Tibial nerve (tissue), 4 donors: ENCODE measurements at regions not wholly inside any gene's neighbourhood (a gene's known extent, or its start where the extent isn't known, plus 50 kb on each side); places are given as distances from the start of the nearest gene placed in this dataset.

Source experiments
- DNase-seq, 2 donors: peaks; one replicate each; pipeline ENCODE4 v3.0.0-alpha.2; 2019; ENCODE audit warnings: low spot score in 2 of 2
- H3K27ac ChIP-seq, 4 donors: fragments of 200-600 bp; sonication (generic) in 3 of 4; one replicate each; pipeline ENCODE4 v1.5.1; 2017 to 2019; ENCODE audit warnings: mild to moderate bottlenecking in 1 of 4
- H3K27me3 ChIP-seq, 2 donors: fragments of 200-600 bp; sonication (generic) in 1 of 2; one replicate each; pipeline versions ENCODE4 v1.5.1 to v1.6.0; 2017 to 2019
- H3K36me3 ChIP-seq, 3 donors: fragments of 200-600 bp; sonication (generic); one replicate each; pipeline ENCODE4 v1.5.1; 2018 to 2019
- H3K4me1 ChIP-seq, 4 donors: fragments of 200-600 bp; sonication (generic) in 3 of 4; one replicate each; pipeline ENCODE4 v1.5.1; 2017 to 2019
- H3K4me3 ChIP-seq, 4 donors: fragments of 200-600 bp; sonication (generic) in 3 of 4; one replicate each; pipeline ENCODE4 v1.5.1; 2017 to 2019; ENCODE audit warnings: mild to moderate bottlenecking in 1 of 4, moderate library complexity in 1 of 4
- H3K9me3 ChIP-seq, 4 donors: fragments of 200-600 bp; sonication (generic) in 3 of 4; one replicate each; pipeline ENCODE4 v1.5.1; 2017 to 2019
- EP300 ChIP-seq, 2 donors: sonication (generic); formaldehyde crosslinking; IDR thresholded peaks; one replicate each; pipeline ENCODE4 v1.6.1; 2017; ENCODE audit warnings: antibody characterized with exemption in 2 of 2, mild to moderate bottlenecking in 1 of 2
- POLR2A ChIP-seq, 2 donors: fragments of 450-650 bp; IDR thresholded peaks; one replicate each; pipeline ENCODE4 v1.6.1; 2017; ENCODE audit warnings: antibody characterized with exemption in 2 of 2, mild to moderate bottlenecking in 2 of 2, moderate library complexity in 2 of 2
- WGBS, 2 donors: methylation state at CpG; one replicate each; pipeline ENCODE4 v1.1.5; 2018; 5-methylcytosine and 5-hydroxymethylcytosine counted together
- TF ChIP-seq, protein P1 (sequence below), 5 experiments: fragments of 200-600 bp in 3 of 5; fragments of 450-650 bp in 2 of 5; sonication (generic) in 3 of 5; IDR thresholded peaks; one replicate each; pipeline ENCODE4 v1.5.1; 2016 to 2019; ENCODE audit warnings: antibody characterized with exemption in 5 of 5, mild to moderate bottlenecking in 3 of 5, moderate library complexity in 2 of 5

- WGBS, 2 donors = 81 to 82% methylated on average over 8 of the region's 8 CpGs
- H3K27ac ChIP-seq = no peak overlapping the region
- no peaks in the 10 kb centered on the region for H3K9me3 ChIP-seq
- no peak for DNase-seq
- no peak overlapping the region for H3K4me3 ChIP-seq
- TF ChIP-seq POLR2A (IDR thresholded peaks at IDR 0.05) (no peak), EP300 (IDR thresholded peaks at IDR 0.05) (no peak)
- TF ChIP-seq, protein P1, sequence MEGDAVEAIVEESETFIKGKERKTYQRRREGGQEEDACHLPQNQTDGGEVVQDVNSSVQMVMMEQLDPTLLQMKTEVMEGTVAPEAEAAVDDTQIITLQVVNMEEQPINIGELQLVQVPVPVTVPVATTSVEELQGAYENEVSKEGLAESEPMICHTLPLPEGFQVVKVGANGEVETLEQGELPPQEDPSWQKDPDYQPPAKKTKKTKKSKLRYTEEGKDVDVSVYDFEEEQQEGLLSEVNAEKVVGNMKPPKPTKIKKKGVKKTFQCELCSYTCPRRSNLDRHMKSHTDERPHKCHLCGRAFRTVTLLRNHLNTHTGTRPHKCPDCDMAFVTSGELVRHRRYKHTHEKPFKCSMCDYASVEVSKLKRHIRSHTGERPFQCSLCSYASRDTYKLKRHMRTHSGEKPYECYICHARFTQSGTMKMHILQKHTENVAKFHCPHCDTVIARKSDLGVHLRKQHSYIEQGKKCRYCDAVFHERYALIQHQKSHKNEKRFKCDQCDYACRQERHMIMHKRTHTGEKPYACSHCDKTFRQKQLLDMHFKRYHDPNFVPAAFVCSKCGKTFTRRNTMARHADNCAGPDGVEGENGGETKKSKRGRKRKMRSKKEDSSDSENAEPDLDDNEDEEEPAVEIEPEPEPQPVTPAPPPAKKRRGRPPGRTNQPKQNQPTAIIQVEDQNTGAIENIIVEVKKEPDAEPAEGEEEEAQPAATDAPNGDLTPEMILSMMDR (IDR thresholded peaks at IDR 0.05) = no peak
- peaks cover 0 to 5% (median 0%) of the 10 kb centered on the region in 4 donors for H3K4me1 ChIP-seq
- H3K27me3 ChIP-seq = no peaks in the 10 kb centered on the region
- no peaks in the 10 kb centered on the region for H3K36me3 ChIP-seq
Observed at GRCh38 chr3:194843556-194843955, 157.9 kb downstream of the FAM43A start.

DNA sequence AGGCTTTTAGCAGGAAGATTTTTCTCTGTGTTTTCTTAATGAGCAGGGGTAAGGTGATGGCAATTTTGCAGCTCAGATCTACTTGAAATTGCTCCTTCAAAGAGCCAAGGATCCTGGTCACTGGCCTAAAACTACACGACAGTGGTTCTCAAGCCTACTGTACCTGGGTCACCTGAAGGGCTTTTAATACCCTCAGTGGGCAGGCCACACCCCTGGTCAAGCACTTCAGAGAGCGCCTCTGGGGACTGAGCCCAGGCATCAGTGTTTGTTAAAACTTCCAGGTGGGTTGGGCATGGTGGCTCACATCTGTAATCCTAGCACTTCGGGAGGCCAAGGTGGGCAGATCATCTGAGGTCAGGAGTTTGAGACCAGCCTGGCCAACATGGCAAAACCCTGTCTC lies 158.4 kb downstream of the FAM43A start:
- 86 to 95% methylated on average over 3 of the region's 3 CpGs for WGBS, 2 donors
- Histone ChIP-seq H3K4me3 (no peak overlapping the region), H3K27me3 (no peaks in the 10 kb centered on the region), H3K36me3 (no peaks in the 10 kb centered on the region), H3K4me1 (peaks cover 0 to 5% (median 0%) of the 10 kb centered on the region in 4 donors), H3K9me3 (no peaks in the 10 kb centered on the region), H3K27ac (no peak overlapping the region)
- no peak for DNase-seq
- TF ChIP-seq POLR2A (IDR thresholded peaks at IDR 0.05) (no peak), EP300 (IDR thresholded peaks at IDR 0.05) (no peak)
- TF ChIP-seq, protein P1 (IDR thresholded peaks at IDR 0.05) = no peak

GRCh38 chr3:194849166-194849875 lies 163.6 kb downstream of the FAM43A start:
- Histone ChIP-seq H3K27ac (no peak overlapping the region), H3K4me3 (no peak overlapping the region), H3K4me1 (no peaks in the 10 kb centered on the region), H3K9me3 (no peaks in the 10 kb centered on the region), H3K27me3 (no peaks in the 10 kb centered on the region), H3K36me3 (no peaks in the 10 kb centered on the region)
- TF ChIP-seq, protein P1 (IDR thresholded peaks at IDR 0.05) = no peak
- TF ChIP-seq EP300 (IDR thresholded peaks at IDR 0.05) = no peak
- no peak for TF ChIP-seq POLR2A (IDR thresholded peaks at IDR 0.05)
- 54 to 71% methylated on average over 6 of the region's 6 CpGs for WGBS, 2 donors
- no peak for DNase-seq

DNA sequence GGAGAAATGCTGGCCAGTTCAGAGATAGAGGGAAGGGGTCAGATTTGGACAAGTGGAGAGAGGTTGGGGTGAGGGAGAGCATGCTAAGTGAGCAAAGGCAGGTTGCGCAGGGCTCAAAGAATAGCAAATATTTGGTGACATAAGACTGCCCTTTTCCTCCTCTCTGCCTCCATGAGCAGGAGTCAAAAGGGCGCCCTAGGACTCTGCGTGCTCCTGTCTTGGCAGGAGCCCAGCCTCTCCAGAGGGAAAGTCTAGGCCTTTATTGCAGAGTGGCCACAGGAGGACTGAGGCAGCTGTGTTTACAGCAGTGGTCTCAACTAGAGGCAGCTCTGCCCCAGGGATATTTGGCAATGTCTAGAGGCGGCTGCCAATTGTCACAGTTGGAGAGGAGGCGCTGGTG lies 165.6 kb downstream of the FAM43A start:
- Histone ChIP-seq H3K4me1 (peaks cover 0 to 8% (median 0%) of the 10 kb centered on the region in 4 donors), H3K27ac (no peak overlapping the region), H3K9me3 (no peaks in the 10 kb centered on the region), H3K27me3 (no peaks in the 10 kb centered on the region), H3K36me3 (no peaks in the 10 kb centered on the region), H3K4me3 (no peak overlapping the region)
- WGBS, 2 donors = 64 to 75% methylated on average over 5 of the region's 5 CpGs
- TF ChIP-seq, protein P1 (IDR thresholded peaks at IDR 0.05) = no peak
- TF ChIP-seq POLR2A (IDR thresholded peaks at IDR 0.05) (no peak), EP300 (IDR thresholded peaks at IDR 0.05) (no peak)
- no peak for DNase-seq

DNA sequence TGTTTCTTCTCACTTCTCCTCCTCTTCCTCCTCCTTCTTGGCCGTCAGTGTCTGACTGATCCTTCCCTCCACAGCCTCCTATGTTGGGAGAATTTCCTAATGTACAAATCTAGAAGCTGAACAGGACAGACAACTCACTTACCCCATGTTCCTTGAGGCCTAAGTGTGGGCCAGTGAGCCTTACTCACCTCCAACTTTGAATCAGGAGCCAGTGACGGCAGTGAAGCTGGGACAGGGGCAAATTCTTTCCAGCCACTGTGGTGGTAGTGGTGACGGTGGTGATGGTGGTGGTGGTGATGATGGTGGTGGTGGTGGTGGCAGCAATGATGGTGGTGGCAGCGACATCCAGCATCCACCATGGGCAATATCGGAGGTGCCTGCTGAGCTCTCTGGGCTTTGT lies 166.3 kb downstream of the FAM43A start:
- Histone ChIP-seq H3K27me3 (no peaks in the 10 kb centered on the region), H3K36me3 (no peaks in the 10 kb centered on the region), H3K27ac (no peak overlapping the region), H3K4me1 (peaks cover 0 to 8% (median 0%) of the 10 kb centered on the region in 4 donors), H3K4me3 (no peak overlapping the region), H3K9me3 (no peaks in the 10 kb centered on the region)
- 97% methylated on average over 5 of the region's 5 CpGs for WGBS, 2 donors
- TF ChIP-seq, protein P1 (IDR thresholded peaks at IDR 0.05) = no peak
- no peak for TF ChIP-seq POLR2A (IDR thresholded peaks at IDR 0.05)
- no peak for TF ChIP-seq EP300 (IDR thresholded peaks at IDR 0.05)
- no peak for DNase-seq
